GM19324 (cell line): ENCODE measurements at regions not wholly inside any gene's neighbourhood (a gene's known extent, or its start where the extent isn't known, plus 50 kb on each side); places are given as distances from the start of the nearest gene placed in this dataset.

Source experiments
- ATAC-seq: cut with Tn5 transposase; IDR thresholded peaks from one replicate; pipeline ENCODE4 v1.9.1; 2021; ENCODE audit warnings: mild to moderate bottlenecking, moderate library complexity; ENCODE audit not compliant: unreplicated experiment, low FRiP score

DNA sequence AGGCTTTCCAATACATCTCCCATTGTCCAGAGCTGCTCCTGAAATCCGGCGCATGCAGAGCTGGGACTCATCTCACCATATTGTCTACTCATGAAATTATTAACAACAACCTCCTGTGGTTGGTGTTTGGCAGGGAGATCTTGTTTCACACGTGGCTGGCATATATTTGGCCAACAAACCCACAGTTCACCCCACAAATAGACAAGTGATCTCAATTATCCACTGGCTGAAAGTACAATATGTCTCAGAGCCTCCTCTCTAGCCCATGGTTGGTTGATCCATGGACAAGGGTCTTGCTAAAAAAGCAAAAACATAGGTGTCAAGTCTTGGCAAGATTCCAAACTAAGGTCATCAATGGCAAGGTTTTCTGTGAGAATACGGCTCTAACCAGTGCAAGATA, 386.9 kb downstream of the ETS1 start:
- no peak for ATAC-seq

DNA sequence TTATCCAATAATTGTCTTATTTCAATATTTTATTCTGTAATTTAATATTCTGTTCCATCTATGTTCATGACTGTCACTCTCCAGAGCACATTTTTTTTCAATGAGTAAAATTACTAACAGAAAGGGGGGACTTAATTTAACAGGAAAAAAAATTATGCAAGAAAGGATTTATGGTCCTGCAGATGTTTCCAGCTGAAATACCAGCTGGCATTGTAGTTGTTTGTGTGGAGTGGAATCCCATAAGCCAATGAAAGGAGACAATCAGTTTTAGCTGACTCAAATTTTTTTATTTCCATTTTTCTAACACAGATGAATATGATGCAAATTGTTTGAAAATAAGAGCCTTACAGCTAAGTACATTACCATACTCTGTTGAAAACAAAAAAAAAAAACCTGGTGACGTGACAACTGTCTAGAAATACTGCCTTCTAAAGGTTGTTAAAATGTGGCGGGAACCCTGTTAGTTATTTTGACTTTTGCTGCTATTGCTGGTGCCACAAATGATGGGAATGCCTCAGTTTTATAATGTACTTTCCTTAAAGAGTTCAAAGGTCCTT, 389.1 kb downstream of the ETS1 start:
- no peak for ATAC-seq

DNA sequence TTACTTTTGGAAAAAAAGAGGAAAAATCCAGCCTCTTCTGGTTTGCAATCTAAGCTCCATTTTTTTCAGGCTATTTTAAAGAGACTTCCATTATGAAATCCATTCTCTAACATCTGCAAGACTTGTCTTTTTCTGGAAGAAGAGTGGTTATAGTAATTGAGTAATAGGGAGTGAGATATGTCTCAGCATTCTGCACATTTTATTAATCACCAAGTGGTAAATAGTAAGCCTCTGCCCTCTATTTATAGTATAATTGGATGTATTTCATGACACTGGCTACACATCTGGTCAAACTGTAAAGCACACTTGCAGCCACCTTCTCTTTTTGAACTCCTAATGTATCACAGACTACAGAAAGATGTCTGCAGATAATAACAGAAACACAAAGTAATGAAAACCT, 391.1 kb downstream of the ETS1 start:
- ATAC-seq, result no peak

DNA sequence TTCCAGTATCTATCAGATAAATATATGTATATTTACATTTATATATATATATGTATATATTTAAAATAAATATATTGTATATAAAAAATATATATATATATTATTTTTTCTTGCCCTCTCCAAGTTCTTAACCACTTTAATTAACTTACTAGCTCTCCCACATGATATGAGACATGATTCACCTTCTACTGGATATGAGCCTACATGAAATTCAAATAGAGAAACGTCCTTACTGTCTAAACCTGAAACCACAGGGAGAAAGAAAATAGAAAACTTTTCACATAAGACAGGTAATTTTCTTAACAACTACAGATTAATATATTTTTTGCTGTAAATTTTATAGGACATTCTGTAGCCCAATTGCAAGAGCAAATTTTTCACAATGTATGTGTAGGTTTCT, 391.6 kb downstream of the ETS1 start:
- ATAC-seq, result no peak

DNA sequence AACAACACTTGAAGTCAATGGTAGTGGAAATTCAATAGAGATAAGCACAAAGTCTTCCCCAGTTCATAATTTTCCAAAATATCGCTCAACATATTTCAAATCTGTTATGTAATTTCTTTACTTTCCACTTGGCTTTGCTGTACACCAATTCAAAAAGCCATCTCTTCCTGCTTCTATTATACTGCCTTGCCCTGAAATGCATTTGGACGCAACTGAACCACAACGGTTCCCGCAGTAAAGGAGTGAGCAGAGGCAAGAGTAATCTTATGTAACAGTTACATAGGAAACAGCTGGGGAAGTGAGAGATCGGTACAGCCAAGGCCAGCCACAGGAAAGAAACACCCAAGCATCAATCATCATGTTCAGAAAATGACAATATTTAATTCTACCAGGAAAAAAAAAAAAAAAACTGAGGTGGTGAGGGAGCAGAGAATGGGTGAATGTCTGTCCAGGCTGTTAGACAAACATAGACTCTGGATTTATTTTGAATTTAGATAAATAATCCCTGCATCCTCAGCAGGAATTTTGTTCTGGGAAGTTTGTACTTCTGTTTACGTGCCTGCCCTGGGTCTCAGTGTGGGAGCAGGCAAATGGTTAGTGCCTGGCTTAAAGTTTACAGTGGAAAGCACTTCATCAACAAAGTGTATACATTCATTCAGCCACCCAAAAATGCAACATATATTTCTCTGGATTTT, 392.2 kb downstream of the ETS1 start:
- ATAC-seq, result no peak

DNA sequence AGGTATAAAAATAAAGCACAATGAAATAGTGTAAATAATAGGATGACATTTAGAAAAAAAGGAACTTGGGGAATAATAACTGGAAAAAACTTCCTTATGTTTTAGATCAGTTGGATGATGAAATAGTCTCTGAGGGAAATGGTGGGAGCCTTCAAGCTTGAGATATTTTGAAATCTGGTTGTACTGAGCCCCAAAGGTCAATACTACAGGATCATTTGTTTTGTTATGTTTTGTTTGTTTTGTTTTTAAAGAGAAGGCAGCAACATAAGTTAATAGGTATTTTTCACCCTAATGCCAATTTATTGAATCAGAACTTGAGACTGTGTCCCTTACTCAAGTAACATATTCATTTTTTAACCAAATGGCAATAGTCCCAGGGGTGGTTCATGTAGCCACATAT, 393.1 kb downstream of the ETS1 start:
- no peak for ATAC-seq

DNA sequence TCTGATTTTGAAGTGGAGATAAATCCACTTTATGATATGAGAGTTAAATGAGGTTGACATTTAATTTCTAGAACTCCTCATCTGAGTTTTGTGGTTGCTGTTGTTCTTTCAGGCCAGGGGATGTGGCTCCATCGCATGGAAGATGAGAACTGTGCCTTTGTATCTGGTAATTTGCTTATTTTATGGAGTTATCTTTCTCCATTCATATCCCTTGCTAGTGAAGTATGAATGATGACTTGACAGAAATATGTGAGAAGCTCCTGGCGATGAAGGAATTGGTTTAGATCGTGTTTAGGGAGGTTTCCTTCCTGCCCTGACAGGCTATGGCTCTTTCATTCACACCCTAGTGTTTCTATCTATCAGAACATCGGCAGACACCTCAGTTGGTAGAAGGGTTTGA, 393.7 kb downstream of the ETS1 start:
- ATAC-seq, result no peak

DNA sequence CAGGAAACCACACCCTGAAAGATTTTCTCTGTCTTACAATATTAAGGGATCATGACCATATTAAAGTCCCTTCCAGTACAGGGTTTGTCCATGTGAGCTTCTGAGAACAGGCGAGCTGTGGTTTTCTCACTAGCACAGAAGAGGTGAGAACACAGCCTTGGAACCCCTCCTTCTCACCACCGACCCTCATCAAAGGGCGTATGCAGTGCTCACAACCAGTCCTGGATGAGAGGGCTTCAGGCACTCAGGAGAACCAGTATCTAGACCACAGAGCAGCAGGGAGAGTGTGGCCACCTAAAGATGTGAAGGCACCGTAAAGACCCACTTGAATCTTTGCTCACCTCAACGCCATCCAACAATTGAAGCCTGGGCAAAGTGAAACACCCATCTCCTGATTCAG, 397.0 kb downstream of the ETS1 start:
- ATAC-seq, result no peak

DNA sequence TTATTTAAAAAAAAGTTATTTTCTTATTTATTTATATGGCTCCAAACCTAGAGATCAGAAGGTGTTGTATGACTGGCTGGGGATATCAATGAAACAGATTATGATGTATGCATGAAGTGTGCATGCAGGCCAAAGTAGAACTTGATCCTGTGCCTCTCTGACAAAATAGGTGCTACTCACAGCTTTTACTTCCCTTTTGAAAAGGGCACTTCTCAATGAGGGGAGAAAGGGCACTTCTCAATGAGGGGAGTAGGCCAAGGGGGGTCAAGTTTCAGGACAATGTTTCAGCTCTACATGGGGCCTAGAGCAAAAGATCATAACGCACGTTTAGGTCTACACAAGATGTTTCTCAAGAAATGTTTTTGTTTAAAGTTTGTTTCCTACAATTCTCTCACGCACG, 397.5 kb downstream of the ETS1 start:
- no peak for ATAC-seq

DNA sequence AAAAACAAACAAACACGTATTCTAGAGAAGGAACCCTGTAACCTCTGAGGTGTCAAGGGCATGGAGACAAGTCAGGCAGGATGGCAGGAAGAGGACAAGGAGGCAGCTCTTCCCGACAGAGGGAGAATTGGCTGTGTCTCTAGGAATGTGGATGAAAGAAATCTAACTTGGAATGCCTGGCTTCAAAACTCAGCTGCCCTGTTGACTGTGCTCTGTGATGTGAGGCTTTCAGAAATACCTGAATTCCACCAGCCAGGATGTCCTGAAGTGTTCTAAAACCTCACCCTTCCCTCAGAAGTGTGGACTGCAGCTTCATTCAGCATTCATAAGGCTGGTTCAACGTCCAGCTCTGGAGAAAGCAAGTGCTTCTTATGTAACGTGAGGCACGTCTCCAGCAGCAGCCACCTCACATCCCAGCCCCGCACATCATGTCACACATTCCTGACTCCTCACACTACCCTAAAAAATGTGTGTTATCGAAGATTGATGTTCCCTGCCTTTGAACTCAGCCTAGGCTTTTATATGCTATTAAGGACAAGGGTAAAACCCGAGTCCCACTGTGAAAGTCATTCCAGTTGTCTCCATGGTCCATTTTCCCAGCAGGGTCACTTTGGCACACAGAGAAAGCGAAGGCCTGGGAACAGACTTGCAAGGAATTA, 398.9 kb downstream of the ETS1 start:
- ATAC-seq, result no peak

DNA sequence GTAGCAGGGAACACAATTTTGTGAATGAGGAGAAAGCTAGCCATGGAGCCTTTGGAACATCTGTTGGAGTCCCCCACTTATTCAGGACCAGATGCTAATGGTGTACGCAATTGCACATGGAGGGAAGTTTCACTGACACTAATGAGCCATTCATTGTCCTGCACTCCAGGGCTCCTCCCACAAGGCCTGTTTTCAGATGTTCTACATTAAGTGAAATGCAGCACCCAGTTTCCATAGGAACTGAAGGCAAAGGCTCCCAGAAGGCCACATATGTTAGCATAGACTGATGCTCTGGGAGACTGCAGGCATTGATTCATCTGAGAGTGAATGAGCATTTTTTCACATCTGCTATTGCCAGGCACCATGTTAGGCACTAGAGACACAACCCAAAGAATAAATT, 399.5 kb downstream of the ETS1 start:
- no peak for ATAC-seq

DNA sequence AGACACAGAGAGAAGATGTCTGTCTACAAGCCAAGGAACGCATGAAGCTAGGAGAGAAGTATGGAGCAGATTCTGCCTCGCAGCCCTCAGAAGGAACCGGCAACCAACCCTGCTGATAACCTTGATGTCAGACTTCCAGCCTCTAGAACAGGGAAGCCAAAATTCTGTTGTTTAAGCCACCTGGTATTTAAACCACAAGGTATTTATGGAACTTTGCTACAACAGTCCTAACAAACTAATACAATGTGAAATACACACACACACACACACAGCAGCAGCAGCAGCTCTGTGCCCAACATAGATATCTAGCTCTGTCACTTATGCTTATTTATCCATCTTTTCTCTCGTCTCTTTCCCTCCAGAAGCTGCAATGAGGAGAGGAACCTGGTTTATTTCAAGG, 400.0 kb downstream of the ETS1 start:
- ATAC-seq, result no peak

DNA sequence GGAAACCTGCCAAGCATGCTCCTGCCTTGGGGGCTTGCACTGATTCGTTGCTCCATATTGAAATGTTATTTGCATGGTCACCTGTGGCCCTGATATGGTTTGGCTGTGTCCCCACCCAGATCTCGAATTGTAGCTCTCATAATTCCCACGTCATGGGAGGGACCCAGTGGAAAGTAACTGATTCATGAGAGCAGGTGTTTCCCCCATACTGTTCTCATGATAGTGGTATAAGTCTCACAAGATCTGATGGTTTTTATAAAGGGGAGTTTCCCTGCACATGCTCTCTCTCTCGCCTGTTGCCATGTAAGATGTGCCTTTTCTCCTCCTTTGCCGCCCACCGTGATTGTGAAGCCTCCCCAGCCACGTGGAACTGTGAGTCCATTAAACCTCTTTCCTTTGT, 402.4 kb downstream of the ETS1 start:
- no peak for ATAC-seq

DNA sequence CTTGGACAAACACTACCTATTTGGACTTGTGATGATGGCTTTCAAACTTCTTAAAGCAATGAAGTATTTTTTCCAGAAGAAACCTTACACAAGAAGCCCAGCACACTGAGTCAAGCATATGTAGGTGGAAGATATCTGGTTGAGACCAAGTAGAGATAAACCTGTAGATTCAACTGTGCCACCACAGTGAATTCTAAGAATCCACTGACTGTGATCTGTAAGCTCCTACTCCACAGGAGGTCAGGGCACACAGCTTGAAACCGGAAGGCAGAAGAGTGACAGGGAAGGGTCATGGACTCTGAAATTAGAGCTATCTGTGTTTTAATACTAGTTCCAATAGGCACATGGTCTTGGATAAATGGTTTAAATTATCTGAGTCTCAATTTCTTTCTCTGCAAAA, 404.5 kb downstream of the ETS1 start:
- ATAC-seq, result no peak

DNA sequence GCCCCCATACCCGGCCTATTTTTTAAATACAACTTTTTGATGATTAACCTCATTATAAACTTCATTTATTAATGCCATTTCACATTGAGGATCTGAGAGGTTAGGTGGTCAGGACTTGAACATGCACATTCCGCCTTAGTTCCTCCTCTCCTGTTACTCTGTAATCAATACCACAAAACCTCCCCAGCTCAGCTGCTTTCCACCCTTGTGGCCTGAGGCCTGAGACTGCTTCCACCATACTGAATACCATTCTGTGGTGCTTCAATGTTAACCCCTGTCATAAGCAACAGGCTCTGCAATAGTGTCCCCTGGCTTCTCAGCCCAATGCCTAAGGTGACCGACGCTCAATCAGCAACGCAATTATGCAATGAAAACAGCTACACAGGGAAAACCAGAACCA, 405.4 kb downstream of the ETS1 start:
- no peak for ATAC-seq

DNA sequence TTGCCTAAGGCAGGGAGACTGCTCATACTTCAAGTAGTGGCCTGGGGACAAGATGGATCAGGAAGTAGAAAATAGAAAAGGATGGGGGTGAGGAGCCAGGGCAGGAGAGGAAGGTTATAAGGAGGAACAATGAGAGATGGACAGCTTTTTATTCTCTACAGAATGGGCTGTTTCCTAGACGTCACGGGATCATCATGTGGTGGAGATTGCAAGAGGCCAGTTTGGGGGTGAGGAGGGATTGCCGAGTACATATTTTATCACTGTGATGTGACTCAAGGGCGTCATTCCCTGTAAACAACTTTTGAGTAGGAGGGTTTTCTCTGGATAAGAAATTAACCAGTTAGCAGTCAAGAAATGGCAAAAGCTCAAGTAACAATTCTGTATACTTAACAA, 406.3 kb downstream of the ETS1 start:
- no peak for ATAC-seq

DNA sequence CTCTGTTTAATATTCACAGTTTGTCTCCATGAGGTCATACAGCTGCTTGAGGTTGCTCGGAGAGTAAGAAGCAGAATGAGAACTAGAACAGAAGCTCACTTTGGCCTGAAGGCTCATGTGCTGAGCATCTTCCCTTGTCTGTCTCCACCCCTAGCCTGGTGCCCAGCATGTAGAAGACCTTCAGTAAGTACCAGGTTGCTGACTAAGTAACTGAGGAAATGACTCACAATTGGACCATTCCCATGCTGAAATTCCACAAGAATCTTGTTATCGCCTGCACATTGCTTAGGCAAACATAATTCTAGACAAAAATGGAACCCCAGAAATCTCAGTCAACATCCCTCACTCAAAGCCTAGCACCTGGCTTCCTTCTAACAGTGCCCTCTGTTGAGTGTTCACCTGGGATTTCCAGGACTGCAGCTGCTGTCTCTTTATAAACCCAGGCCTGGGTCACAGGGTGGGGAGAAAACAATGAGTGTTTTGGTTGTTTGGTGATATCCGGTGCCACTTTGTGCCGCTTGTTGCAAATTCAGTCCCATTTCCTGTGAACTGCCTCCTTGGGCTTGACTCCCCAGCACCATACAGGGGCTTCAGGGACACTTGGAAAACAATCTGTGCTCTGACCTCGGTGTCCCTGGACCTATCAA, 406.8 kb downstream of the ETS1 start:
- ATAC-seq, result no peak

DNA sequence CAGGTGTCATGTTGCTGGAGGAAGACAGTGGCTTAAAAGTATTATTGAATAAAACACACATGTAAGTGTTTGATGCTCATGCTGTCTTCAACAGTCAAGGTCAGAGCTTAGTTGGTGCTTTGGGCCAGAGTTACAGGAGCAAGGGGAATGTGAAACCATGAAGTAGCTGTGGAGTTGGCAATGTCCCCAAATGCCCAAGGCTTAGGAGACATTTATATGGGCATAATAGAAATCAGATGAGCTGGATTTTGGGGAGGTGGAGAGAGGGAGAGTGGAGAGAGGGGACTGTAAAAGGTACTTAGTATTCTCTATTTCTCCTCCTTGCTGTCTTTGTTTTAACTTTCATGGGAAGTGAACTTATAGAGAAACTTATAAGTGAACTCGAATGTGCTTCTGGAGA, 407.8 kb downstream of the ETS1 start:
- ATAC-seq, result no peak

DNA sequence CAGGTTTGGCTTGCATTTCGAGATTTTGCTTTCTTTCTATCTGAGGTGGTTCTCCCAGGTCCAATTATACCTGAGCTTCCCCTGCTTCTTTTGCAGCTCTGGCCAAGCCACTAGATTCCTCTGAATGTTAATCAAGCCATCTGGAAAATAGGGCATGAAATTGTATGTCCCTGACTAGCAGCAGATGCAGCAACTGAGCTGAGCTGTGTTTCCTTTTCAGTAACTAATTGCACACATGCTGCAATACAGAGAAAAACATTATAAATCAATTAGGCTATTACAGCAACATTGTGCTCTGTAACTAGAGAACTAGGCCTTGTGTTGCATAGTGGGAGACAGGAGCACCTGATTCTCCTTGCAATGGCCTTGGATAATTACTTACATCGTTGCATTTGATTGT, 408.3 kb downstream of the ETS1 start:
- no peak for ATAC-seq

DNA sequence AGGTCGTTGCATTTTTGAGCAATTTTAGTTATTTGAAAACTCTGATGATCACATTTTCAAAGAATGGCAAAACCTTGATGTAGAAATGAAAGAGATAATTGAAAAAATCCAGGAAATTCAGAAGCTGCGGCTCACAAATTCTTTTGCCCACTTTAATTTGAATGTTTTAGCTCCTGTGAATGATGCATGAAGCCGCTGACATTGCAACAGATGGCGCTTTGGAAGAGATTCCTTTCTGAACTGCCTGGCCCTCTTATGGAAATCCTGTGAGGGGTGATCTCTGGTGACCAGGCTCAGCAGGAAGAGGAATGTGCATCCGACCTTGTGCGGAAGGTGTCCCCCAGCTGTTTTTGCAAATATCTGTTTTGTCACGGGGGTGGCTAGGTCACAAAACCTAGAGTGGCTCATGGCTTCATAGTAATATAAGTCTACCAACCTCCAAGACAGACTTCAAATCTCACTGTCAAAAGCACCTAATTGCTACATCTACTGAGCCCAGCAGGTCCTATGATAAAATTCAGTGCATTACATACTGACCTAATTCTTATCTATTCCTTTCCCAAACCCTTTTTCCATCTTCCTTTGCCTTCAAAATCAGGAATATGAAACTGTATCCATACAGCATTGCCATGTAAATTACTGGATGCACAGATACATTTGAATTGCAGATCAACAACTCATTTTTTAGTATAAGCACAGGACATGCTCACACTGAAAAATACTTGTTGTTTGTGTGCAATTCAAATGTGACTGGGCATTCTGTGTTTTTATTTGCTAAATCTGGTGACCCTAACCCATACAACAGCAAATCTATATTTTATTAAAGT, 412.7 kb downstream of the ETS1 start:
- no peak for ATAC-seq
